ENCODE measurements at regions not wholly inside any gene's neighbourhood (a gene's known extent, or its start where the extent isn't known, plus 50 kb on each side); places are given as distances from the start of the nearest gene placed in this dataset.

GRCh38 chr3:132838477-132838876, 116.3 kb upstream of the NPHP3 start:
- no peak for TF ChIP-seq CTCF (conservative IDR thresholded peaks at IDR 0.05)
- TF ChIP-seq ZFX (IDR thresholded peaks at IDR 0.05): no peak
